Tibial nerve (tissue), 3 donors: ENCODE measurements at regions not wholly inside any gene's neighbourhood (a gene's known extent, or its start where the extent isn't known, plus 50 kb on each side); places are given as distances from the start of the nearest gene placed in this dataset.

Experiments
- POLR2A ChIP-seq, 2 donors: fragments of 450-650 bp; IDR thresholded peaks; one replicate each; pipeline ENCODE4 v1.6.1; 2017; ENCODE audit warnings: antibody characterized with exemption in 2 of 2, mild to moderate bottlenecking in 2 of 2, moderate library complexity in 2 of 2
- TF ChIP-seq, protein P1 (sequence below), 5 experiments: fragments of 200-600 bp in 3 of 5; fragments of 450-650 bp in 2 of 5; sonication (generic) in 3 of 5; IDR thresholded peaks; one replicate each; pipeline ENCODE4 v1.5.1; 2016 to 2019; ENCODE audit warnings: antibody characterized with exemption in 5 of 5, mild to moderate bottlenecking in 3 of 5, moderate library complexity in 2 of 5

DNA sequence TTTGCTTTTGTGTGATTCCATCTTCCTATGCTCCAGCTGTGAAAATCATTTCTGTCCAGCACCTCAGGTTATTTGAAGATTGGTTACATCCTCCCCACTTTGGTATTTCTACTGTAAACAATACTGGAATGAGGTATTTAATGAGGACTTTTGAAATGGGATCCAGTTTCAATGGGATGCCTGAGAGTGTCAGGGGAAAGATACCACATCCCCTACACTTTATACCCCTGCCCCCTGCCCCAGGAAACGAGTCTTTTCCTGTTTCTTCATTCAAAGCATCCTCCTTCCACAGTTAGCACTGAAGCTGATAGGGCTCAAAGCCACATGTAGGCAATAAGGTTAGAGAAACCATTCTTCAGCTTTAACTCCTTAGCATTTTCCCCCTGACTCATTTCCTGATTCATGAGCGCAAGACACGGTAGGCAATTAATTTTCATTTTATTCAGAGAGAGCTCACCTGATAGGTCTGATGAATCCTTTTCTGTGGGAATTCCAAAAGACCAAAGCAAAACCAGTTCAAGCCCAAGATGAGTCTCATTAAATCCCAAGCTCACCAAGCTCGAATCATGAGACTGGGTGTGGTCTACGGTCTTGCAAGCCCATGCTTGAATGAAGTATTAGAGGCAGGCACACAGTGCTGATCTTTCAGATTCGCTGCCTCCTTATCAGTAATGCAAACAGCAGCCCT, 143.6 kb upstream of the CRY1 start:
- TF ChIP-seq, protein P1, sequence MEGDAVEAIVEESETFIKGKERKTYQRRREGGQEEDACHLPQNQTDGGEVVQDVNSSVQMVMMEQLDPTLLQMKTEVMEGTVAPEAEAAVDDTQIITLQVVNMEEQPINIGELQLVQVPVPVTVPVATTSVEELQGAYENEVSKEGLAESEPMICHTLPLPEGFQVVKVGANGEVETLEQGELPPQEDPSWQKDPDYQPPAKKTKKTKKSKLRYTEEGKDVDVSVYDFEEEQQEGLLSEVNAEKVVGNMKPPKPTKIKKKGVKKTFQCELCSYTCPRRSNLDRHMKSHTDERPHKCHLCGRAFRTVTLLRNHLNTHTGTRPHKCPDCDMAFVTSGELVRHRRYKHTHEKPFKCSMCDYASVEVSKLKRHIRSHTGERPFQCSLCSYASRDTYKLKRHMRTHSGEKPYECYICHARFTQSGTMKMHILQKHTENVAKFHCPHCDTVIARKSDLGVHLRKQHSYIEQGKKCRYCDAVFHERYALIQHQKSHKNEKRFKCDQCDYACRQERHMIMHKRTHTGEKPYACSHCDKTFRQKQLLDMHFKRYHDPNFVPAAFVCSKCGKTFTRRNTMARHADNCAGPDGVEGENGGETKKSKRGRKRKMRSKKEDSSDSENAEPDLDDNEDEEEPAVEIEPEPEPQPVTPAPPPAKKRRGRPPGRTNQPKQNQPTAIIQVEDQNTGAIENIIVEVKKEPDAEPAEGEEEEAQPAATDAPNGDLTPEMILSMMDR (IDR thresholded peaks at IDR 0.05) = no peak
- TF ChIP-seq POLR2A (IDR thresholded peaks at IDR 0.05) = no peak
